ENCODE measurements at regions not wholly inside any gene's neighbourhood (a gene's known extent, or its start where the extent isn't known, plus 50 kb on each side); places are given as distances from the start of the nearest gene placed in this dataset. TPM values are rescaled to one million over a fixed set of nuclear protein-coding genes. Genes with fewer than 3 reads are reported as not detected.

DNA sequence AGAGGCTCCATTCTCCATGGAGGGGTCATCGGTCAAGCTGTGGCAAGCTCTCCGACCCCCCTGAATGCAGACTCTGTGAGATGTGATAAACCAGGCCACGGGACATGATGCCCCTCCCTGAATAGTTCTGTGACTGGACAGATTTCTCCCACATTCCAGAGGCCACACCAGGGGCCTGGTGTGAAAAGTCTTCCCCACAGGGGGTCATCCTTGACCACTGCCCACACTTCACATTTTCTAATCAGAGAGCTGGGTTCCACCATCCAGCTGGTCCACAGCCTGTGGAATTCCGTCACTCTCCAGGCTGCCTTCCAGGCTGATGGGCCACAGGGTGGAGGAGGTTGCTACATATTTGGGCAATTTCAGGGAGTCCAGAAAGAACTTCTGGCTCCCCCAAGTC is 51.3 kb upstream of the CYRIA start:
- no peak for DNase-seq (ENCODE audit: low read depth, low spot score)
- no peak overlapping the region for H3K4me3 ChIP-seq (ENCODE audit: low read depth, low read length)
- CTCF ChIA-PET = no interaction called here
- POLR2A ChIA-PET = interaction anchor here (0.6 kb wide), 1 partner anchor 92 kb away, joined by 5 read pairs; no protein-coding TSS in a partner anchor
- no peak overlapping the region for H3K27ac ChIP-seq (ENCODE audit: low read depth, low read length)
- TF ChIP-seq, protein P1, sequence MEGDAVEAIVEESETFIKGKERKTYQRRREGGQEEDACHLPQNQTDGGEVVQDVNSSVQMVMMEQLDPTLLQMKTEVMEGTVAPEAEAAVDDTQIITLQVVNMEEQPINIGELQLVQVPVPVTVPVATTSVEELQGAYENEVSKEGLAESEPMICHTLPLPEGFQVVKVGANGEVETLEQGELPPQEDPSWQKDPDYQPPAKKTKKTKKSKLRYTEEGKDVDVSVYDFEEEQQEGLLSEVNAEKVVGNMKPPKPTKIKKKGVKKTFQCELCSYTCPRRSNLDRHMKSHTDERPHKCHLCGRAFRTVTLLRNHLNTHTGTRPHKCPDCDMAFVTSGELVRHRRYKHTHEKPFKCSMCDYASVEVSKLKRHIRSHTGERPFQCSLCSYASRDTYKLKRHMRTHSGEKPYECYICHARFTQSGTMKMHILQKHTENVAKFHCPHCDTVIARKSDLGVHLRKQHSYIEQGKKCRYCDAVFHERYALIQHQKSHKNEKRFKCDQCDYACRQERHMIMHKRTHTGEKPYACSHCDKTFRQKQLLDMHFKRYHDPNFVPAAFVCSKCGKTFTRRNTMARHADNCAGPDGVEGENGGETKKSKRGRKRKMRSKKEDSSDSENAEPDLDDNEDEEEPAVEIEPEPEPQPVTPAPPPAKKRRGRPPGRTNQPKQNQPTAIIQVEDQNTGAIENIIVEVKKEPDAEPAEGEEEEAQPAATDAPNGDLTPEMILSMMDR (IDR thresholded peaks at IDR 0.05; ENCODE audit: low read depth, low read length) = no peak
- H3K9me3 ChIP-seq (ENCODE audit: control insufficient read depth, insufficient read depth, low read length) = no peaks in the 10 kb centered on the region
- no peaks in the 10 kb centered on the region for H3K27me3 ChIP-seq (ENCODE audit: control insufficient read depth, insufficient read depth, low read length)

DNA sequence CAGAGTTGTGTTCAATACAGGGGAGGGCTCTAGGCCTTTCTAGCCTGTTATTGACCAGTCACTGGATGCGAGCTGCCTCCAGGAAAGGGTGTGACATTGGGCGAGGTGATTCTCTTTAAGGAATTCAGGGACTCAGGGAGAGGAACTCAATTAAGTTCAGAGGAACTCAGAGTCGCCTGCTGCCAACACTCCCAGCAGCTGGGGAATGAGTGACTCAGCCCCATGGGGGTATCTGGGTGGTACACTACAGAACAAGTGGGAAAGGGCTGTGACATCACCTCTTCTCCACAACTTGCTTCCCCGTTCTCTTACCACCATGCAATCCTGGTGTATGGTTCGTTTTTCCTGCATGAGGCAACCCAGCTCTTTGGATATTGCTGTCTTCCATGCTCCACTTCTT is 50.4 kb upstream of the CYRIA start:
- ChIA-PET CTCF (no interaction called here), POLR2A (no interaction called here)
- TF ChIP-seq, protein P1 (IDR thresholded peaks at IDR 0.05; ENCODE audit: low read depth, low read length) = no peak
- H3K27ac ChIP-seq (ENCODE audit: low read depth, low read length) = no peak overlapping the region
- H3K9me3 ChIP-seq (ENCODE audit: control insufficient read depth, insufficient read depth, low read length) = no peaks in the 10 kb centered on the region
- no peak overlapping the region for H3K4me3 ChIP-seq (ENCODE audit: low read depth, low read length)
- no peaks in the 10 kb centered on the region for H3K27me3 ChIP-seq (ENCODE audit: control insufficient read depth, insufficient read depth, low read length)
- no peak for DNase-seq (ENCODE audit: low read depth, low spot score)

Small RNA genes in the stretch of these regions (small RNA-seq; reads per million reads assigned to genes)
- gene RN7SKP168 (ENCODE audit: insufficient read length, low read depth) = not detected

All from AG04450 (cell line).